Stimulated activated CD8-positive, alpha-beta memory T cell treated with anti-CD3 and anti-CD28 coated beads, Interleukin-4, amount 100 ng/mL, for 24 hours (primary cell): ENCODE measurements at regions not wholly inside any gene's neighbourhood (a gene's known extent, or its start where the extent isn't known, plus 50 kb on each side); places are given as distances from the start of the nearest gene placed in this dataset.
"Not testable (repeated sequence)": the region's sequence is repeated elsewhere in the genome, so short reads cannot be mapped to it uniquely, and the experiment has no call there.

ENCODE experiments used
- DNase-seq: peaks from one replicate; pipeline ENCODE4 v3.0.0-alpha.2; 2020; ENCODE audit warnings: low read depth

- DNase-seq, result no peak
Measured at GRCh38 chr1:47684964-47685762, 247.3 kb downstream of the FOXD2 start.

DNA sequence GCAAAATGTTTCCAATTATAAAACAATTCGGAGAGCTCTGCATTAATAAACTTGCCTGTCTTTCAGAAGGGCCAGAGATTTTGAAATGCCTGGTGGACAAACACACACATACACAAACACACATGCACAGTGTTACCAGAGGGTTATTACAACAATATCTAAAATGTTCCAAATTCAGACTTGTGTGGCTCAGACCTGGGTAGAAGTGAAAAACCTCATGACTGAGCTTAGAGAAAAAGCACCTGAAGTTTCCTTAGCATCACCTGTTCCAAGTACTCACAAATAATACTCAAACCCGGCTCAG is 247.9 kb downstream of the FOXD2 start:
- no peak for DNase-seq

GRCh38 chr1:47686731-47687630 is 249.1 kb downstream of the FOXD2 start:
- DNase-seq, result no peak

DNA sequence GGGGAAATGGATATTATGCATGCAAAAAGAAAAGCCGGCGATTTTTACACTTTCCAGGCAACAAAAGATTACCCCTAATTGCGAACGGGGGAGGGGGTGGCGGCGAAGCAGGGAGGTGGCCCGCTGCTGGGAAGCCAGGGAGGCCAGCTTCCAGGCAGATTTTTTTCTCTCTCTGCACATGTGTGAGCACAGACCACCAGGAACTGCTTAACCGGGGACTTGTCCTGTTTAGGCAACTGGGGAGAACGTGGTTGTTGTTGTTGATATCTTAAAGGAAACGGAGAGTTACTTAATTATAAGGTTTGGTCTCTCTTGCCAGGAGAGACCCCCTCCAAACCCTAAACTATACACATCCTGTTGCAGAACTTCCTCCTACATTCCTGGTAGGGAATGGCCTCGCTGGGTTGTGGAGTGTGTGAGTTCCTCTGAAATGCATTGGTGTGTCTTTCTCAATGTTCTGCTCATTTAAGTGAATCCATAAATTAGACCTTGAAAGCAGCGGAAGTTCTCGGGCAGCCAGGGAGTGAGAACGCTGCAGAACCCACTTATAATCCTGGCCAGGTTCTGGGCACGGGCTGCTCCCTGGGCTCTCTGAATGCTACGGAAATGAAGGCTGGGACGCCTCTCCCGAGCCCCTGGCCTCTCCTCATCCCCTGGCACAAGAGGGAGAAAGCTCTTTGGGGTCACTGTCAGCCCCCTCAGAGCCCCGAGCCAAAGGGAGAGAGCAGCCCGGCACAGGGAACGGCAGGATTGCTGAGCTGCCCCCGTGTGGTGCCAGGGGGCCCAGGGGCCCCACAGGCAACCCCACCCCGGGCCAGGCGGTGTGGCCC is 250.0 kb downstream of the FOXD2 start:
- DNase-seq, result no peak

DNA sequence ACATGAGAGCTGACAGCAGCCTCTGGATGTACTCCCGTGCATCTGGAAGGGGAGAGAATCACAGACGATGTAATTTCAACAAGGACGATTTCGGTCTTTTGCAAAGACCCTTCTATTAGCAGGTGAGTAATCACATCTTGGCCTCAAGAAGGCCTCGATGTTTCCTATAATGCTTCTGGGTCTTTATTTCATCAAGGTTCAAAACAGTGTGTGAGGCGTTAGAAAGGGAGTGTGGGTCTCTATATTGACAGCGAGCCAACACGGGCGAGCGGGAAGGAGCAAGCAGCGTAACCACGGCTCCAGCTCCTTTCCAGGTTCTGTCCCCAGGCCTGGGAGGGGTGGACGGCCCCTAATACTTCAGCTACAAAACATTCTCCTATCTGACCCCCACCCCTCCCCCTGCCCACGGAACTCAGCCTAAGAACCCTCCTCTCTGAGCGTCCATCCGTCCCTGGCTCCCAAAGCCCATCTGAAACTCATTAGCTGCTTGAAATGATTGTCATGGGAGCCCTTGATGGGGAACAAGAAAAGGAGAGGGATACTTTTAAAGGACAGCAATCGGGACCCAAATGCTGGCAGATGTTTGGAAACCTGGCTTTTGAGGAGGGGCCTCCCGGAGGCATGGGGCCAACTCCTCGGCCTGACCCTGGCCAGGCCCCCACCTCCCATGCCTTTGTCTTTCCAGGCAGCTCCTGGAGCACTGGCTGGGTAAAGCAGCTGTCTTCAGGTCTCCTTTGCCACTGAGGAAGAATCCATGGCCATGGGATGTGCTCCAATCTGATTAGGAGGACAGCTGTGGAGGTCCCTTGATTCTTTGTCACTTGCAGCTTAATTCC is 250.8 kb downstream of the FOXD2 start:
- DNase-seq, result no peak

DNA sequence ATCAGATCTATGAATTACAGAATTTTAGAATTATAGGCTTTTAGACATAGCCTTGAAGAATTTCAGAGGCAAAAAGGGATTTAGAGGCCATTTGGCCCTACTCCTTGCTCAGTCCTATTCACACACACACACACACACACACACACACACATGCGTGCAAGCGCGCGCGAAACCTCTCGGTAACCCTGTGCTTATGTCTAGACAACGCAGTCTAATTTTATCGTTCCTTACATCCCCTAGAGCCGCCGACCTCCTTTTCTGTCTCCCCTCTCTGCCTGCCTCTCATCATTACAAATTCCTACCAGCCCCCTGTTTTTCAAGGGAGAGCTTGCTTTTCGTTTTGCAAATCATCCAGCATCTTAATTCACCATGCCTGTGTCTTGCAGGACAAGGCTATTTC is 252.1 kb downstream of the FOXD2 start:
- no peak for DNase-seq

DNA sequence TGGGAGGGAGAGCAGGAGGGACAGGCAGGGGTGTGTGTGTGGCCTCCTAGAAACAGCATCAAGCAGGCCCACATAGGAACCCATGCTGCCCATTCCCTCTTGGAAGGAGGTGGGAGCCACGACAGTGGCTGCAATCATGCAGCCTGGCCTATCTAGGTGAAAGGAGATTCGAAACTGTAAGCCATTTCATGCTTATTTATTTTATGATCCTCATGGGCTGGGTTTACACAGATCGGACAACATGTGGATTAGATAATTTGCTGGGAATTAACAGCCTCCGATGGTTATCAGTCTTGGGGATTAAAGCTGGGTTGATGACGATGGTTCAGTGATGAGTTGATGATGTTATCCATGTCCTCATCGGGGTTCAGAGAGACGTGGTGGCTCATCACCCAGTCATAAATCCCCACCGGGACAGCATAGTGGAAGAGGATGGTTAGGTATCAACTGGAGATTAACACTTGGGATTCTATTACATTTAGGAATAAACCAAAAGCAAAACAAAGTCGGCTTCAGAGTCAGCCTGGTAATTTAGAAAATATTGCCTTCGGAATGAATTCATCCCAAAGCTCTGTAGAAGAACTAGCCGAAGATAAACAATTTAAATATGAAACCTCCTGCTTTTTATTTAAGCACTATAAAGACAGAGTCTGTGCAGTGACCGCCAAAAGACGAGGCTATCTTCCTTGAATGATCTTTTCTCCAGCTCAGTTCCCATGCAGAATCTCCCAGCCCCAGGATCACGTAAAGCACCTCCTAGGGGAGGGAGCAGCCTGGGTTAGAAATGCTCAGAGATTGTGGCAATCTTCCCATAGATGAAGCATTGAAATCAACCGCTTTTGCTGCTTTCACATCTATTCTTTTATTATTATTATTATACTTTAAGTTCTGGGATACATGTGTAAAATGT is 252.8 kb downstream of the FOXD2 start:
- no peak for DNase-seq

DNA sequence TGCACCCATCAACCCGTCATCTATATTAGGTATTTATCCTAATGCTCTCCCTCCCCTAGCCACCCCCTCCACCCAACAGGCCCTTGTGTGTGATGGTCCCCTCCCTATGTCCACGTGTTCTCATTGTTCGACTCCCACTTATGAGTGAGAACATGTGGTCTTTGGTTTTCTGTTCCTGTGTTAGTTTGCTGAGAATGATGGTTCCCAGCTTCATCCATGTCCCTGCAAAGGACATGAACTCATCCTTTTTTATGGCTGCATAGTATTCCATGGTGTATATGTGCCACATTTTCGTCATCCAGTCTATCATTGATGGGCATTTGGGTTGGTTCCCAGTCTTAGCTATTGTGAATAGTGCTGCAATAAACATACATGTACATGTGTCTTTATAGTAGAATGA is 253.4 kb downstream of the FOXD2 start:
- DNase-seq, result not testable (repeated sequence)

DNA sequence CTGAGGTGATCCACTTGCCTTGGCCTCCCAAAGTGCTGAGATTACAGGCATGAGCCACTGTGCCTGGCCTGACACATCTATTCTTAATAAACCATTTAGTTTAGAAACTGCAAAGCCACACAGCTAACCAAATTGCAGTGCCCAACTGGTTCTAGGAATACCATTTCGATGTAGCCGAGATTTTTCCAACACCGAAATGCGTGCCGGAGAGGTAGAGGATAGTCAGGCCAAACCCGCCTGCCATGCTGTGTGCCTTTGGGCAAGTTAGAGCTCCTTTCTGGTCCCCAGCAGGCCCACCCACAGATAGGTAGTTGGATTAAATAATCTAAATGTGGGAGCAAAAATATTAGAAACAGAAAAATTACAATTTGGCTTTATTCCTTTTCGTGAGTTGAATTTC is 254.4 kb downstream of the FOXD2 start:
- no peak for DNase-seq

- DNase-seq, result no peak
Measured at GRCh38 chr1:47693115-47693514, 255.3 kb downstream of the FOXD2 start.

GRCh38 chr1:47694011-47694890 is 256.4 kb downstream of the FOXD2 start:
- no peak for DNase-seq

GRCh38 chr1:47696404-47696736 is 258.5 kb downstream of the FOXD2 start:
- DNase-seq, result no peak

DNA sequence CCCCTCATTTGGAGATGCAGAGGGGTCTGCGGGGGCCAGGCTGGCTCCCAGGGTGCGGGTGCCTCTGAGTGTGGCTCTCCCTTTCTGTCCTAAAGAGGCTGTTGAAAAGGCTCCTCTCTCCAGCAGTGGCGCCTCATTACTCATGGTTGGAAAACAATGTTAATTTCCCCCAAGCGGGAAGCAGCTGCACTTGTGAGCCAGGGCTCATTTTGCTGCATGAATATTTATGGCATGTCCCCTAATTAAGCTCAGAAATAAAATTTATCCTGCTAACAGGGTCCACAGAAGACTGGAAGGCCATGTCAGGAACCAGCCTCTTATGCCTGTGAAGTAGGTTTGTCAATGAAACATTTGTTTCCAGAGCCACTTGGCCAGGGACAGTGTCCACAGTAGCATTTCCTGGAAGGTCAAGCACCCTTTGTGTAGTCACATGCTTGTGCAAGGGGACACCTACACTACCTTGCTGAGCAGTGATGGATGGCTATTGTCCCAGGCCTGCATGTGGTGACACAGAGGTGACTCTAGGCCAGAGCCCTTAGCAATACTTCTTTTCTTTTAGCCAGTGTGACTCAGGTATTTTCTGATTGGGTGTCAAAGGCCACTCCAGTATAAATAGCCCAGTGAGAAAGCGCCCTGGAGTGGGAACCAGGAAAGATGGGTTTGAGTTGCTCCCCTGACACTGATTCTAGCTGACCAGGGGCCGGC is 259.0 kb downstream of the FOXD2 start:
- no peak for DNase-seq

GRCh38 chr1:47697616-47698335 is 259.9 kb downstream of the FOXD2 start:
- DNase-seq, result no peak

GRCh38 chr1:47699492-47700235 is 261.8 kb downstream of the FOXD2 start:
- no peak for DNase-seq

DNA sequence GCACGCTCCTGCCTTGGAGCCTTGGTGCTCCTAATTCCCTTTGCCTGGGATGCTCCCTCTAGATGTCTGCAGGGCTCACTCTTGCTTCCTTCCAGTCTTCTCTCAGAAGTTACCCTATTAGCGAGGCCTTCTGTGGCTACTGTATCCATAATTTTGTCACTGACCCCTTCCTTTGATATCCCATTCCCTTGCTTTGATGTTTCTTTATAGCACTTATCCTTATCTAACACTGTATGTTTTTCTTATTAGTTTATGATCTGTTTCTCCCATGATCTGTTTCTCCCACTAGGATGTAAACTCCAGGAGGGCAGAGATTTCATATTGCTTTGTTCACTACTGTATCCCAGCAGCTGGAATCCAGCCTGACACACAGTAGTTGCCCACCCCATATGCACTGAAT is 263.4 kb downstream of the FOXD2 start:
- no peak for DNase-seq

GRCh38 chr1:47701741-47702515 is 264.1 kb downstream of the FOXD2 start:
- no peak for DNase-seq
